Renal pelvis (tissue), 1 donor: ENCODE measurements at regions not wholly inside any gene's neighbourhood (a gene's known extent, or its start where the extent isn't known, plus 50 kb on each side); places are given as distances from the start of the nearest gene placed in this dataset.

Source experiments
- DNase-seq: peaks from one replicate; pipeline ENCODE4 v3.0.0-alpha.2; 2013

GRCh38 chr1:10897321-10897980, 101.0 kb upstream of the CASZ1 start:
- no peak for DNase-seq

DNA sequence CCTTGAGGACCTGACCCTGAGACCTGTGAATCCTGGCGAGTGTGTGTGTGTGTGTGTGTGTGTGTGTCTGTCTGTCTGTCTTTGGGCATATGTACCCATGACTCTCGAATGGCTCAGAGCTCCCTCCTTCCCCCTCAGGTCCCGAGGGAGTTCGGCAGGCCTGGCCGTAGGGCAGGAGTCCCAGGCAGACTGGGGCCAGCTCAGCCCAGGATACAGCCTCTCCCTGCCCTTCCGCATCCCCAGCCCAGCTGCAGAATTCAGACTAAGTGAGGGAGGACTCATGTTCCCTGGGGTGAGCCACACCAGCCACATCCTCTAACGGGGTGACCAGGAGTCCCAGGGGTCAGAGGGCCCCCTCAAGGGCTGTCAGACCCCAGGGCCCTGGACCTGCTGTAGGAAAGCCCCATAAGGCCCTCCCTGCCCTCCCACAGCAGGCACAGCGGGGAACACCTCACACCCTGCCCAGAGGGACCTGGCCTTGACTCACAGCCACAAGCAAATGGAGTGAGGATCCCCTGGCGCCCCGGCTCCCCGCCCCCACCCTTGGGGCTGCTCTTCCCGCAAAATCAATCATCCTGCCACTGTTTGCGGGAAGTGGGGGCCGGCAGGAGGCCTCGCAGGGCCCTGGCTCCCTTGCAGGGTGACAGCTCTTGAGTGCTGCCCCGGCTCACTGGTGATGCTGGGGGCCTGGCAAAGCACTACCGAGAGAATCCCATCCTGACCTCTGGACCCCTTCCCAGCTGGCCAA, 101.7 kb upstream of the CASZ1 start:
- no peak for DNase-seq

DNA sequence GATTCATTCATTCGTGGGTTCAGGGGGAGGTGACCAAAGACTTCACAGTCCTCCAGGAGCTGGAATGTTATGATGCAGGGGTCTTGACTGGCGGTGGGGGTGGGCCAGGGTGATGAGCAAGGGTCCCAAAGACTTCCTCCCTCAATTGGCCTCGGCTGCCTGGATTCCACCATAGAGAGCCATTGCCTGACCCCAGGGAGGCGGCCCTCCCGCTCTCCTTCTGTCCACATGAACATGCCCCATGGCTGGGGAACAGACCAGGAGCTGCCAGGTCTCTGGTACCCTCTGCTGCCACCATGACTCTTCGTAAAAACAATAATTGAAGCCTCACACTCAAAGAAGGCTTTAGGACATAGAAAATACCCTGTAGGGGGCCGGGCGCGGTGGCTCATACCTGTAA, 102.5 kb upstream of the CASZ1 start:
- no peak for DNase-seq

DNA sequence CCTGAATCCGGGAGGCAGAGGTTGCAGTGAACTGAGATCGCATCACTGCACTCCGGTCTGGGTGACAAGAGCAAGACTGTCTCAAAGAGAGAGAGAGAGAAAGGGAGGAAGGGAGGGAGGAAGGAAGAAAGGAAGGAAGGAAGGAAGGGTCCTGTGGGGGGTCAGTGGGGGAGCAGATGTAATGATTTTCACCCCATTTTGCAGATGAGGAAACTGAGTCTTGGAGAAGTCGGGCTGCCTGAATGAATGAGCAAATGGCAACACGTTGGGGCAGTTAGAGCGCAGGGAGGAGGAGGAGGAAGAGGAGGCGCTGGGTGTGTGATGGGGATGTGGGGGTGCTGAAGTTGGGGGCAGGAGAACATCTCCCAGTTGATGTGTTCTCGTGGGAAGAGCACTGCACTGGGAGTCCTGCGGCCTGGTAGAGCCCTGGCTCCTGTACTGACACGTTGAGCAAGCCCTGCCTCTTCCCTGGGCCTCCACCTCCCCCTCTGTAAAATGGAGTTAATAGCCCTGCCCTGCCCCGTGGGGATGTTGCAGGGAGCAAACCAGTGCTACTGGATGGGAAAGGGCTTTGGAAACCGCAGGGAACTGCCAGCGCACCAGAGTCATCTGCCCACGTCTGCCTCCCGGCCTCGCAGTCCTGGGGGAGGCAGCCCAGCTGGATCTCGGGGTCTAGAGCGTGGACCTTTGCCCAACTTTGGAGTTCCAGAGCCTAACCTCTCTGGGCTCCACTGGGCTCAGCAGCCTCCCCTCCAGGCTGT, 103.2 kb upstream of the CASZ1 start:
- DNase-seq, result no peak

GRCh38 chr1:10900251-10900651, 103.8 kb upstream of the CASZ1 start:
- DNase-seq, result no peak

GRCh38 chr1:10900691-10901090, 104.2 kb upstream of the CASZ1 start:
- DNase-seq, result no peak

DNA sequence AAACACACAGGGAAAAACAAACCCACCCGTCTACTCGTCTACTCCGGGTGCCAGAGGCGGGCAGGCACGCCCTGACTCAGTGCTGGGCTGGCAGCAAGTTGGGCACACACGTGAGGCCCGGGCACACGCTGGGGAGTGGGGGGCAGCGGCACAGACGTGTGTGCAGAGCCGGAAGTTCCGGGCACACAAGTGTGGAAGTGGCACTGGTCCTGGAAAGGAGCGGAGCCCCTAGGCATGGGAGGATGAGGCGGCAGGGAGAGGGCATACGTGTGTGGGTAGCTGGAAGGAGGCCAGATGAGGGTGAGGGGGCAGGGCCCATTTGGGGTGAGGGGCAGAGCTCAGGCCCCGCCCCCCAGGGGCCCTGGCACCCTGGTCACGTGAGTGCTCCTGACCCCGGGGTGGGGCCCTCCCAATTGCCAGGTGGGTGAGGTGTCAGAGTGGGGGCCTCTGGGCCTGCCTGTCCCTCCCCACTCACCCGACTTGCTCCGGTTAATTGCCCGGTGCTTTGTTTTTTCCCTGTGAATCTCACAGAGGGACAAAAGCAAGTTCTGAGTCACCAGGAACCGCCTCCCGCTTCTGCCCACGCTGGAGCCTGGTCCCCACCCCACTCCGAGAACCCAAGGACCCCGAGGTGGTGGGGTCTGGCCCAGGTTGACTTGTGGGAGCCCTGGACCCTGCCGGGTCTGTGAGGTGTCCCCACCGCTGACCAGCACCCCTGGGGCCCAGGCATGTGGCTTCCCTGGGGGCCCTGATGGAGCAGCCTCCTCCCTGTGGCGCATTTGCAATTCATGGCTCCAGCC, 104.8 kb upstream of the CASZ1 start:
- DNase-seq, result no peak

DNA sequence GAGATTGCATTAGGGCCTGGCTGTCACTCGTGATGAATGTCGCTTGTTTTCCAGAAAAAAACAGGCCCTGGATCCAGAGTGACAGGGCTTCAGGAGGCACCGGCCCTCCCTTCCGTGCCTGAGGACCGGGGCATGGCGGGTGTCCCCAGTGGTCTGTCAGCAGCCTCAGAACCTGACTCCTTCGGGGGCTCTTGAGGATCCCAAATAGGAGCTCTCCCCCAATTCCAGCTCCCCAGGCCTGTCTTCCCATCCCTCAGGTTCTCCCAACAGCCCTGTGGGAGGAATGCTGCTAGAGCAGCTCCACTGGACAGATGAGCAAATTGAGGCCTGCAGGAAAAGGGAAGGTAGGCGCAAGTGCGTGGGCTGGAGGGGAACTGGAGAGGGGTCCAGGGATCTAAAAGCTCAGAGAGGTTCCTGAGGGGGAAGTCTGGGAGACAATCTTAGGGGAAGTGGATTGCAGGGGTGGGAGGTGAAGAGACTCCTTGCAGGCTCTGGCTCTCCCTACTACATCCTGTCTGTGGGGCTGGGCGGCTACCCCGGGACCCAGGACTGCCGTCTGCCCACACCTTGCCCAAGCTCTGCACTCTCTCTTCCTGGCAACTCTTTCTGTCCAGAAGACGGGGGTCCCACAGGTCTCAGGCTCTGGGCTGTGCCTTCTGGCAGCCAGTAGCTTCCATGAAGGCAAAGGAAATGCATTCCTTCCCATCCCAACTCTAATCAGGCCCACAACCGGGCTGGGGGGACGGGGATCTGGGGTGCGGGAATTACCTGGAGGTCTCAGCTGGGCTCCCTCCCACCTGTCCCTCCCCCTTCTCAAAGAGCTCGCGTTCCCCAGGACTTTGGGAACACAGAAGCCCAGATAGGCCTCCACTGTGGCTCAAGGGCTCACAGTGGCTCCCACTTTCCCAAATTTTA, 105.7 kb upstream of the CASZ1 start:
- no peak for DNase-seq

- DNase-seq, result no peak
Measured at GRCh38 chr1:10903421-10903820, 107.0 kb upstream of the CASZ1 start.

GRCh38 chr1:10903821-10904220, 107.4 kb upstream of the CASZ1 start:
- DNase-seq, result no peak

GRCh38 chr1:10904396-10905358, 107.8 kb upstream of the TARDBP start:
- DNase-seq, result no peak

DNA sequence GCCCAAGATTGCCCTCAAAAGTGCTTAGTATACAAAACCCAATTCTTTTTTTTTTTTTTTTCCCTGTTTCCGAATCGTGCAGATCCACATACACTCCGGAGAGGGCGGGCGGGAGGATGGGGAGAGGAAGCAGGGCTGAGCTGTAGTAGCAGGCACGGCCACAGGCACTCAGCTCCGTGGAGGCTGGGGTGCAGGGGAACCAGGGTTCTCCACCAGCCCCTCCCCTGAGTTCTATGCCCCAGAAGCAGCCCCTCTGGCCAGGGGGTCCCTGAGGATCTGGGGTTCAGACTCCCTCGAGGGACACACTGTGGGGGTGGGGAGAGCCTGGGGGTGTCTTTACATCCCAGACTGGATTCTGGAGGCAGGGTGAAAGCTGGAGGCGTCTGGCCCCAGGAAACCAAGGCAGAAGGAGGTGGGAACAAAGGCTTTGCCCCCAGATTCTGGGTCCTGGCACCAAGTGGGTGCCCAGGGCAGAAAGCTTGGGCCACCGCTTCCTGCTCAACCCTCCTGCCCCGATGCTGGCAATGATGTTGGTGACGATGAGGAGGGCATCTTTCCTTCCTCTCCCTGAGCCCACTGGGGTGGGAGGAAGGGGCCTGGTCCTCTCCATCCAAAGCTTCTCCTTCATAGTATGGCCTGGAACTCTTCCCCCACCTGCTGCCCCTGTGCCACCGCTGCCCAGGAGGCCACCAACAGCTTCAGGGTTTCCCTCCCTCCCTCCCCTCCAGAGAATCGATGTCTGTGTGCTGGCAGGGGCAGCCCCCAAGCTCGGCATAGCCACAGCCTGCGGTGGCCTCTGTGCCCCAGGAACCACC, 106.4 kb upstream of the TARDBP start:
- no peak for DNase-seq

- no peak for DNase-seq
Measured at GRCh38 chr1:10906866-10907519, 105.5 kb upstream of the TARDBP start.

- no peak for DNase-seq
Measured at GRCh38 chr1:10908266-10908665, 104.2 kb upstream of the TARDBP start.

DNA sequence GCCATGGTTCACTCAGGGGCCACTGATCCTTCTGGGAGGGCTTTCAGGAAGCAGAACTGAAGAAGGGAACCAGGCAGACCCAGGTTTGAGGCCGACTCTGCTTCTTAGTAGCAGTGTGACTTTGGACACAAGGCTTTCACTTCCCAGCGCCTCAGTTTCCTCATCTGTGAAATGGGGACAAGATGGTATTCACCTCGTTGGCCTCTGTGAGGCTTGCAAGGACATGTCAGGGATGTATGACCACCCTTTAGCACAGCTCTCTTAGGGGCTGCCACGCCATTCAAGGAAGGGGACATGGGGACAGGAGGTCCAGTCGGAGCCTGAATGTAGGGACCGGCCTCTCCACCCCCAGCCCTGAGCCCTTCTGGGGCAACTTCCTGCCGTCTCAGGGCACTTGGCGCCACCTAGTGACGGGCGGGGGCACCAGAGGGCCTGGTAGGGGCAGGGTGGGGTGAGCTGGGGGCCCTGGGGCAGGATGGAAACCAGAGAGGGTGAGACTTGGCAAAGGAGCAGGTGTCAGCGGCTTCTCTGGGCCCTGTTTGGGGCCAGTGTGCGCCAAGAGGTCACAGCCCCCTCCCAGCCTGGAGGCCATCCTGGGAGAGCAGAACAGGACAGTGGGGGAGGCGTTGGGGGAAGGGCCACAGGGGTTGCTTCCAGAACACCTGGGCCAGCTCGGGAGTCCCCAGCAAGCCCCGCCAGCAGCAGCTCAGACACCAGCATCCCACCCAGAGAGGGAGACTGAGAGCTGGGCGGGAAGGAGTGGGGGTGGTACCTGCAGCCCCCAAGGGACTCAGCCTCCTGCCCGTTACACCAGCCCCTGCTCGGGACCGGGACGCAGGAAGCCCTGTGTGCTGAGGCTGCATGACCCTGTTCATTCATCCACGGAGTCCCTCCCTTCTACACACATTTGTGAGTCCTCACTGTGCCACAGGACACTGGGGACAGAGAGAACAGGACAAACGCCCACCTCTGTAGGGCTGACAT, 102.5 kb upstream of the TARDBP start:
- no peak for DNase-seq

- no peak for DNase-seq
Measured at GRCh38 chr1:10910681-10911489, 101.6 kb upstream of the TARDBP start.
